HG02678 (cell line): ENCODE measurements at regions not wholly inside any gene's neighbourhood (a gene's known extent, or its start where the extent isn't known, plus 50 kb on each side); places are given as distances from the start of the nearest gene placed in this dataset.
"Not testable (repeated sequence)": the region's sequence is repeated elsewhere in the genome, so short reads cannot be mapped to it uniquely, and the experiment has no call there.

Experiments
- ATAC-seq: cut with Tn5 transposase; IDR thresholded peaks from one replicate; pipeline ENCODE4 v1.9.1; 2021; ENCODE audit warnings: mild to moderate bottlenecking, moderate library complexity; ENCODE audit not compliant: unreplicated experiment

DNA sequence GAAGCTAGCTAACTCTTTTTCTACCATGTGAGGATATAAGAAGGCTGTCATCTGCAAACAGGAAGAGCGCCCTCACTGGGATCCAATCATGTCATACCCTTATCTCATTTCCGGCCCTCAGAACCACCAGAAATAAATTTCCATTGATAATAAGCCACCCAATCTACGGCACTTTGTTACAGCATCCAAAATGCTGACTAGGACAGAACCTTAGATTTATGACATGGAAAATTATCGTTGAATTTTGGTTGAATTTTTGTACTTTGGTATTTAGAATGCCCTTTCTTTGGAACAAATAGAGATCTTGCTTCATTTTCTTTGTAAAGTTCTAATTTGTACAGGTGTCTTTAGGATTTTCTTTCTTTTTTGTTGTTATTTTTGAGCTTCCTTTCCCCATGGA, 53.3 kb upstream of the CYLC2 start:
- no peak for ATAC-seq

- ATAC-seq, result no peak
These were observed 72.6 kb upstream of the CYLC2 start for GRCh38 chr9:102922526-102922925.

- no peak for ATAC-seq
These were observed 83.9 kb upstream of the CYLC2 start for GRCh38 chr9:102911185-102911584.

DNA sequence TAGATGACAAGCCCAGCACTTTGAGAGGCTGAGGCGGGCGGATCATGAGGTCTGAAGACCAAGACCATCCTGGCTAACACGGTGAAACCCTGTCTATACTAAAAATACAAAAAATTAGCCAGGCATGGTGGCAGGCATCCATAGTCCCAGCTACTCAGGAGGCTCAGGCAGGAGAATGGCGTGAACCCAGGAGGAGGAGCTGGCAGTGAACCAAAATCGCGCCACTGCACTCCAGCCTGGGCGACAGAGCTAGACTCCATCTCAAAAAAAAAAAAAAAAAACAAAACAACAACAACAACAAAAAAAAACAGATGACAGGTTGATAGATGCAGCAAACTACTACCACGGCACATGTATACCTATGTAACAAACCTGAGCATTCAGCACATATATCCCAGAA, 89.3 kb upstream of the CYLC2 start:
- ATAC-seq, result not testable (repeated sequence)

- ATAC-seq, result no peak
These were observed 103.1 kb upstream of the CYLC2 start for GRCh38 chr9:102892025-102892424.

DNA sequence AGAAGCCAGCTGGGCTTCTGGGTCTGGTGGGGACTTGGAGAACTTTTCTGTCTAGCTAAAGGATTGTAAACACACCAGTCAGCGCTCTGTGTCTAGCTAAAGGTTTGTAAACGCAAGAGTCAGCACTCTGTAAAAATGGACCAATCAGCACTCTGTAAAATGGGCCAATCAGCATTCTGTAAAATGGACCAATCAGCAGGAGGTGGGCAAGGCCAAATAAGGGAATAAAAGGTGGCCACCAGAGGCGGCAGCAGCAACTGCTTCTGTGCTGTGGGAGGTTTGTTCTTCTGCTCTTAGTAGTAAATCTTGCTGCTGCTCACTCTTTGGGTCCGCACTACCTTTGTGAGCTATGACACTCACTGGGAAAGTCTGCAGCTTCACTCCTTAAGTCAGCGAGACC, 106.4 kb upstream of the CYLC2 start:
- not testable (repeated sequence) for ATAC-seq

- ATAC-seq, result no peak
These were observed 119.4 kb upstream of the CYLC2 start for GRCh38 chr9:102875687-102876086.

DNA sequence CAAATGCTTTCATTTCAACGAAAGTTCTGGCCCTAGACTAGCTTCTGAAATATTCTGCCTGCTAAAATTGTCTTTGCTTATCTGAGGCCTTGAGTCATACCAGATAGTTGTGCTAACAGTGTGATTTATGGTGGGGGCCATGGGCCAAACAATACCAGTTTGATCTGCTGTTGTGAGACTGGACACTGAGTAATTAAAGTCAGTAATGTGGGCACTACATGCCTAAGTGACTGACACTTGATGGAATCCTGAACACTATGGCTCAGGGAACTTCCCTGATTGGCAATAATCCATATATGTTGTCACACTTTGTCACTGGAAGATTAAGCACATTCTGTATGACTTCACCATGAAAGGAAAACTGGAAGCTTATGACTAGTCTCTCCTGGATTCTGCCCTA, 127.6 kb upstream of the CYLC2 start:
- no peak for ATAC-seq

DNA sequence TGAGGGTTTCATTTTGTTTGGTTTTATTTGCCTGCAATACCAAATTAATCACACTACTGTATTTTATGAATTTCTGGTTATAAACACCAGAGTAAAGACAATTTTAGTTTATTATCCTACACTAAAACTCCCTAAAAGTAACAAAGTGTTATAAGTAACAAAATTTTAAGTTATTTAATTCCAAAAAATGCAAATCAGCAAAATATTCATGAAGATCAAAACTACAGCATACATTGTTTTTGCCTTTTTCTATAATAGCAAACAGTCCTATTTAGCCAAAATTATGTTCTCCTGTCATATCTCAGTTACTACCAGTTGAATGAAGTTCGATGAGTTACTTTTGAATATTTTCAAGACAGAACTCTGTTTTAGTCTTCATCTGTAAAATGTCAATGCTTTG, 132.7 kb upstream of the CYLC2 start:
- ATAC-seq, result no peak

DNA sequence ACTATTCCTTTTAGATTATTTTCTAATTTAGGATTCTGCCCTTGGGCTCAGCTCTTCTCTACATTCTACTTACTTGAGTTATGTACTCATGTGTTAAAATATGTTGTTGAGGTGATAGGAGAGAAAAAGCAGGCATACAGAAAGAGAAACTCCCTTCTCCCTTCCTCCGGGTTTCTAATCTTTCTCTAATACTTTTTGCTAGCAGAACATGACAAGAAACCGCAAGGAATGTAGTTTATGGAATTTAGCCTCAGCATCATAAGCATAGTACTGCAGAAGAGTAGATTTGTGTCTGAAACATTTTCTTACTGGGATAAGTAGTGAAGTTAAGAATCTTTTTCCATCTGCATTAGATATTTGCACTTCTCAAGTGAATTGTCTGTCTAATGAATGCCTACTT, 139.5 kb upstream of the CYLC2 start:
- ATAC-seq, result no peak

DNA sequence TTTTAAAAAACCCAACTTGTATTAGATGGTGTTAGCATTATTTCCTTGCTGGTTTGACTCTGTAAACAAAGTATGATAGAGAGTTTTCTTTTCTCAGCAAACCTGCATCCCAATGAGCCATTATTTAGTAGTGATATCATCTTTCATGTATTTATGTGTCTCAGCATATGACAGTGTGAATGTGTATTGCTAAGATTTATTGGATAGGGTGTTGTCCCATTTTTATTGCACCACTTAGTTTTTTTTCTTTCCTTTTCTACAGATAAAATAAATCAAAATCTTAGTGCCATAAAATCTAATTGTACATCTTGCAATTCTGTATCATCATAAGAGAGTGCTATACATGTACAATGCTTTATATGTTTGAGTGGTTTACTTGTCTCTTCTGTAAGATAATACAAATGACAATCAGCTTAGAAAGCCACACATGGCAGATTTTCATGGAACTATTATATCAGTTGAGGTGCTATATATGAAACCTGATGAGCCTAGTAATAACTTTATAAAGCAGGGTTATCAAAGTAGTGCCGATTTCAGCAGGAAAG, 149.2 kb upstream of the CYLC2 start:
- ATAC-seq, result no peak

DNA sequence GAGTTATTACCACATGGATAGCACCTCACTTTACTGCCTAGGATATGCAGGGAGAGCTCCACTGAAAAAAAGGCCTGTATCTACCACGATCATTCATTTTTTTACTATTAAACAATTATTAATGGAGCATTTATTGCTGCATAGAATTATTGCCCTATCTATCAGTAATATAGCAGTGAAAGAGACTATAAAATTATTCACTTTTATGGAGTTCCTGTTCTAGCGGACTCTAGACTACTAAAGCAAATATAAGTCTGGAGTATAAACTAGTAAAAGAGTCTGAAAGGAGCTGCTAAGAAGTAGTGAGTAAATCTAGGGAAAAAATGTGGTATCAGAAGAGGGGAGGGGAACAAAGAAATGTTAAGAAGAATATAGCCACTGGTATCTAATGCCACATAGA, 150.4 kb upstream of the CYLC2 start:
- no peak for ATAC-seq

DNA sequence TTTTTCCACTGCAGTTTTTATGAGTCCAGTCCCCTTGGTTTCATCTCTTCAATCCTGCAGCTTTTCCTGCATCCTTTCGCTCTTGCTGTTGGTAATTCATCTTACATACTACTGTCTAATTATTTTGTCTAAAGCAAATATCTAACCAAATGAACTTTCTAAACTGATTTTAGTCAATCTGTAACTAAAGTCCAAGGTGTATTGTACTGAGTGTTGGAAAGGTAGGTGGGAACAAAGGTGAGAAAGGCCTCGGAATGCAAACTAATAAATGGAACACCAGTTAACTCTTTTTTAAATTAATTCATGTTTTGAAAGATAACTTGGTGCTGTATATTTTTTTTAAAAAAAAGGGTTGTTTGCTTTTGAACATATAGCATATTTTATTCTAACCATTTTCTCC, 152.7 kb upstream of the CYLC2 start:
- no peak for ATAC-seq

DNA sequence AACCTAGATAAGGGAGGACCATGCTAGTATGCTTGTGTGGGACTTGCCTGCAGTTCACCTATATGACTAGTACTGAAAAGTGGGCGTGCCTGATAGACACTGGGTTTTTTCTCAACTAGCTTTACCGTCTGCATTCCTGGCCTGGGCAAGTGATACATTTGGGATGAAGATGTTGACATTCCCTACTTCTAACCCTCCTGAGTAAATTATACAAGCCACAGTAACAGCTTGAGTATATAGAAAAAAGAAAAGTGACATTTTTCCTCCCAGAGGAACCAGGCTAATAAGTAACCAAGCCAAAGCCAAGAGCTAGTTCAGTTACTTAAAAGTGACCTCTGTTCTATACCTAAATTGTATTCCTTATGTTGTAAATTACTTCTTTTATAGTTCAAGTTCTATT, 153.8 kb upstream of the CYLC2 start:
- no peak for ATAC-seq

- ATAC-seq, result no peak
These were observed 154.8 kb upstream of the CYLC2 start for GRCh38 chr9:102840335-102840734.

GRCh38 chr9:102832814-102833213, 162.3 kb upstream of the CYLC2 start:
- ATAC-seq, result no peak

DNA sequence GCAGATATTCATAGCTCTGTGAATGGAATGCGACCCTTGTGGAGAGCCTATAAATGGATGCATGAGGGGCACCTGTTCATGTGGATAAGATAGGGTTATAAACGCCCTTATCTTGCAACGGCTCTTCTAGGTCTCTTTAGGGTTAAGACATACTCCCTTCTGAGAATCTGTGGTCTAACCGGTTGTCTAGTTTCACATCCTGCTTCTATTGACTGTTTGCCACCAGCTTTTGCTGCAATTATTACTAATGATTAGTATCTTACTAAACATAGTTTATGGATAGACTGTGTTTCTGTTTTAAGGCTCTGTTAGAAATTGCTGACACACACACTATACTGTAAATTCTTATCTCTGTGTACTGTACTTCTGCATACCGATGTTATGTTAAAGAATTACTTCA, 198.9 kb upstream of the CYLC2 start:
- ATAC-seq, result no peak

DNA sequence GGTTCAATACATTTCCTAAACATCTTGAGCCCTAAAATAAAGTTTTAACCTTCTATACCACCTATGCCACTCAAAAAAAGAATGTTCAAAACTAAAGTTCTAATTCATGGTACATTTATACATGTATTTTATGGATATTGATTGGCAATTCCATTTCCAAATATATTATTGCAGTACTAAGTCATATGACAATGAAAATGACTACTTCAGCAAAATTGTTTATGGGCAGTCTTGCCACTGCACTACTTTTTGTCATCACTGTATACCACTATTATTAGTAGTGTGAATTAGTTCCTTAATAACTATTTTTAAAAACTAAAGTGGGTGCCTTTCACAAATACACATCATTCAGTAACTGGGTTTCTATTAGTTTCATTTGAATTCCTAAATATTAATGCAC, 199.6 kb upstream of the CYLC2 start:
- ATAC-seq, result no peak

- no peak for ATAC-seq
These were observed 215.8 kb upstream of the CYLC2 start for GRCh38 chr9:102779356-102779755.

GRCh38 chr9:102778746-102779145, 216.4 kb upstream of the CYLC2 start:
- no peak for ATAC-seq

- no peak for ATAC-seq
These were observed 224.4 kb upstream of the CYLC2 start for GRCh38 chr9:102770704-102771103.

- ATAC-seq, result no peak
These were observed 225.8 kb upstream of the CYLC2 start for GRCh38 chr9:102769307-102769706.

- ATAC-seq, result no peak
These were observed 227.1 kb upstream of the CYLC2 start for GRCh38 chr9:102768002-102768401.

GRCh38 chr9:102767076-102767475, 228.1 kb upstream of the CYLC2 start:
- ATAC-seq, result no peak
